Natural killer cell (primary cell): ENCODE measurements at regions not wholly inside any gene's neighbourhood (a gene's known extent, or its start where the extent isn't known, plus 50 kb on each side); places are given as distances from the start of the nearest gene placed in this dataset.

ENCODE experiments used
- ATAC-seq, 3 donors: fragments of 150-1000 bp in 2 of 3; fragments of 200-7000 bp in 1 of 3; cut with Tn5 transposase; 1 replicate in 1 of 3; 2 replicates in 2 of 3; pipeline ENCODE4 v1.10.0; 2021; ENCODE audit warnings: mild to moderate bottlenecking in 2 of 3, moderate library complexity in 2 of 3
- DNase-seq, 2 donors: peaks; one replicate each; pipeline versions ENCODE4 v3.0.0 to v3.0.0-alpha.2; 2013 to 2021; ENCODE audit warnings: mixed read lengths in 1 of 2
- H3K27ac ChIP-seq: one replicate; pipeline ENCODE4 v1.5.1; 2013; ENCODE audit warnings: mild to moderate bottlenecking, low read length
- H3K27me3 ChIP-seq: one replicate; pipeline ENCODE4 v1.6.1; 2013; ENCODE audit warnings: low read length; ENCODE audit not compliant: control insufficient read depth, insufficient read depth
- H3K36me3 ChIP-seq: one replicate; pipeline ENCODE4 v1.6.1; 2013; ENCODE audit warnings: low read length; ENCODE audit not compliant: control insufficient read depth, insufficient read depth
- H3K4me1 ChIP-seq: one replicate; pipeline ENCODE4 v1.6.1; 2013; ENCODE audit warnings: low read length; ENCODE audit not compliant: control insufficient read depth, insufficient read depth
- H3K4me3 ChIP-seq: one replicate; pipeline ENCODE4 v1.5.1; 2013; ENCODE audit warnings: low read length
- H3K9me3 ChIP-seq: one replicate; pipeline ENCODE4 v1.6.1; 2013; ENCODE audit warnings: low read length; ENCODE audit not compliant: control insufficient read depth, insufficient read depth
- H3K27ac Mint-ChIP-seq, 2 donors: one replicate each; pipeline ENCODE4 v1.8.0; 2022; ENCODE audit warnings: mild to moderate bottlenecking in 2 of 2, mixed read lengths in 2 of 2, moderate library complexity in 1 of 2
- H3K27me3 Mint-ChIP-seq, 2 donors: one replicate each; pipeline ENCODE4 v1.8.0; 2022; ENCODE audit warnings: low read depth in 2 of 2, mixed read lengths in 2 of 2
- H3K36me3 Mint-ChIP-seq: one replicate; pipeline ENCODE4 v1.8.0; 2022; ENCODE audit warnings: mixed read lengths
- H3K4me1 Mint-ChIP-seq, 2 donors: one replicate each; pipeline ENCODE4 v1.8.0; 2022; ENCODE audit warnings: mixed read lengths in 2 of 2
- H3K4me3 Mint-ChIP-seq: one replicate; pipeline ENCODE4 v1.8.0; 2022; ENCODE audit warnings: mild to moderate bottlenecking, moderate library complexity, mixed read lengths
- H3K9me3 Mint-ChIP-seq, 2 donors: one replicate each; pipeline ENCODE4 v1.8.0; 2022; ENCODE audit warnings: mixed read lengths in 2 of 2
- CTCF ChIP-seq: fragments of 200-600 bp; IDR thresholded peaks from one replicate; pipeline ENCODE4 v1.8.0; 2022; ENCODE audit warnings: antibody characterized with exemption
- WGBS: methylation state at CpG from one replicate; pipeline ENCODE4 v1.1.7; 2013; ENCODE audit warnings: missing lambda C conversion rate; ENCODE audit not compliant: insufficient coverage; 5-methylcytosine and 5-hydroxymethylcytosine counted together
- intact Hi-C: fragments of 100-400 bp; cut with micrococcal nuclease; formaldehyde crosslinking; loops from one replicate; pipeline ENCODE4 v1.14.2; 2022

GRCh38 chr3:161558236-161558635, 61.6 kb downstream of the OTOL1 start:
- Histone ChIP-seq H3K27me3 (peaks cover 3% of the 10 kb centered on the region), H3K36me3 (no peaks in the 10 kb centered on the region), H3K27ac (no peak overlapping the region), H3K9me3 (no peaks in the 10 kb centered on the region), H3K4me3 (no peak overlapping the region), H3K4me1 (peaks cover 5% of the 10 kb centered on the region)
- DNase-seq (no peak), ATAC-seq (no peak)
- Mint-ChIP-seq H3K4me1 (no peaks in the 10 kb centered on the region), H3K4me3 (no peak overlapping the region), H3K9me3 (no peaks in the 10 kb centered on the region), H3K27me3 (peaks cover 0 to 9% of the 10 kb centered on the region in 2 donors), H3K36me3 (no peaks in the 10 kb centered on the region), H3K27ac (no peak overlapping the region)
- WGBS: 9% methylated on average over 4 of the region's 4 CpGs
- intact Hi-C loops: no loop called here
- TF ChIP-seq CTCF: no peak

GRCh38 chr3:161559177-161559998, 62.8 kb downstream of the OTOL1 start:
- Histone ChIP-seq H3K36me3 (no peaks in the 10 kb centered on the region), H3K4me1 (peaks cover 5% of the 10 kb centered on the region), H3K9me3 (no peaks in the 10 kb centered on the region), H3K27ac (no peak overlapping the region), H3K4me3 (no peak overlapping the region), H3K27me3 (peaks cover 3% of the 10 kb centered on the region)
- DNase-seq (peak in 1 of 2 donors; percentile 2), ATAC-seq (no peak)
- WGBS: 25% methylated on average over 6 of the region's 6 CpGs
- Mint-ChIP-seq H3K4me3 (no peak overlapping the region), H3K9me3 (no peaks in the 10 kb centered on the region), H3K36me3 (no peaks in the 10 kb centered on the region), H3K27me3 (peaks cover 0 to 9% of the 10 kb centered on the region in 2 donors), H3K27ac (no peak overlapping the region), H3K4me1 (no peaks in the 10 kb centered on the region)
- TF ChIP-seq CTCF: peak; percentile 17
- intact Hi-C loops: no loop called here

GRCh38 chr3:161560008-161560637, 63.5 kb downstream of the OTOL1 start:
- Mint-ChIP-seq H3K27ac (no peak overlapping the region), H3K27me3 (peaks cover 0 to 9% of the 10 kb centered on the region in 2 donors), H3K36me3 (no peaks in the 10 kb centered on the region), H3K4me3 (no peak overlapping the region), H3K4me1 (no peaks in the 10 kb centered on the region), H3K9me3 (no peaks in the 10 kb centered on the region)
- no peak for TF ChIP-seq CTCF
- Histone ChIP-seq H3K27ac (no peak overlapping the region), H3K9me3 (no peaks in the 10 kb centered on the region), H3K4me1 (peaks cover 5% of the 10 kb centered on the region), H3K36me3 (no peaks in the 10 kb centered on the region), H3K27me3 (peaks cover 3% of the 10 kb centered on the region), H3K4me3 (no peak overlapping the region)
- DNase-seq (peak in 1 of 2 donors; percentile 3), ATAC-seq (no peak)
- intact Hi-C loops: no loop called here
- WGBS: 32% methylated on average over 12 of the region's 14 CpGs
